NCI-H460 (cell line): ENCODE measurements at regions not wholly inside any gene's neighbourhood (a gene's known extent, or its start where the extent isn't known, plus 50 kb on each side); places are given as distances from the start of the nearest gene placed in this dataset.

Experiments used
- DNase-seq: peaks from one replicate; pipeline ENCODE4 v3.0.0-alpha.2; 2016; ENCODE audit warnings: low read depth; ENCODE audit errors: extremely low read depth

DNA sequence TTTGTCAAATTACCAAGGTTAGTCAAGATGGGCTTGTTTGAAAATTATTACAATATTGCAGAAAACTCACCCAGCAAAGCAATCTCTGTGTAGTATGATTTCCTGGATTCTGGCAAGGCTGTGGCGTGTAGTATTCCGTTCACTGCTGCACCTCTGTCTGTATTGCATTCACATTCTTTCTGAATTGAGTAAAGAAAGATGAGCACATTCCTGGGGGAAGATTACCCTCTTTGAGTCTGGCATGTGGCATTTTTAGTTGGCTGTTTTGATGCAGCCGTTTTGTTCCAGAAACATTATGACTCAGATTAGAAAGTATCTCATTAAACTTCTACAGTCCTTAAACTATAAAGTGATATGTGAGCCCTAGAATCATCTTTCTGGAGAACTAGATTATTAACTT, 197.7 kb downstream of the TENT4A start:
- no peak for DNase-seq

DNA sequence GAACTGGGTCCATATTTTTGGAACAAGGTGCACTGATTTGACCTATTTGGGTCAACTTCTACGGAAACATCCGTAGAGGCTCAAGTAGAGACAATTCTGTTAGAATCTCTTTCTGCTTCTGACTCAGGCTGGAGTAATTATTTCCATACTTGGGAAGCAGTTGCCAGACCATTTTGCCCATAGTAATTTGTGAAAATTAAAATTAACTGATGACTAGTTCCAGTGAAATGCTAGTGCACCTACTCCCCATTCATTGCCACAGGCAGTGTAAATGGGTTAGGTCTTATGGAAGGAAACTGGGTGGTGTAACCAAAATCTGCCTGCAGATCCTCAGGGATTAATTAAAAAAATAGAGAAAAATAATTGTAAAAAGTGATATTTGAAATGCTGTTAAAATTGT, 201.1 kb downstream of the TENT4A start:
- no peak for DNase-seq

DNA sequence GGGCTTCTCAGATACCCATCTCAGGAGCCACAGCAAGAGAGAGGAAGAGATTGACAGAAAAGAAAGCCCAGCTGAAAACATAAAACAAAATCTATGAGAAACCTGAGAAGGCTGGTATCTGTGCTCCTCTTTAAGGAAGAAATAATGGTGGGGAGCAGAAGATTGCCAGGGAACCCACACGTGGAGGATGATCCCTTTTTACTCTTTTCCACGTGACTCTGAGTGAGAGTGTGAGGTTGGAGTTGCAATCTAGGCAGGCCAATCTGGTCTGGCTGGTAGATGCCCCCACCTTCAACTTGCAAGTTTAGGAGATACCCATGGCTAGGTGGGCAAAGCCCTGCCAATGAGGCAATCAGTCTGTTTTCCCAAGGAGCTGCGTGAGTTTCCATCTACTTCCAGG, 202.3 kb downstream of the TENT4A start:
- no peak for DNase-seq

DNA sequence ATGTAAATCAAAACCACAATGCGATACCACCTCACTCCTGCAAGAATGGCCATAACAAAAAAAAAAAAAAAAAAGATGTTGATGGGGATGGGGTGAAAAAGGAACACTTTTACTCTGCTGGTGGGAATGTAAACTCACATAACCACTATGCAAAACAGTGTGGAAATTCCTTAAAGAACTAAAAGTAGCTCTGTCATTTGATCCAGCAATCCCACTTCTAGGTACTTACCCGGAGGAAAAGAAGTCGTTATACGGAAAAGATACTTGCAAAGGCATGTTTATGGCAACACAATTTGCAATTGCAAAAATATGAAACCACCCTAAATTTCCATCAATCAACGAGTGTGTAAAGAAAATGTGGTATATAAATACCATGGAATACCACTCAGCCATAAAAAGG, 205.0 kb downstream of the TENT4A start:
- no peak for DNase-seq

DNA sequence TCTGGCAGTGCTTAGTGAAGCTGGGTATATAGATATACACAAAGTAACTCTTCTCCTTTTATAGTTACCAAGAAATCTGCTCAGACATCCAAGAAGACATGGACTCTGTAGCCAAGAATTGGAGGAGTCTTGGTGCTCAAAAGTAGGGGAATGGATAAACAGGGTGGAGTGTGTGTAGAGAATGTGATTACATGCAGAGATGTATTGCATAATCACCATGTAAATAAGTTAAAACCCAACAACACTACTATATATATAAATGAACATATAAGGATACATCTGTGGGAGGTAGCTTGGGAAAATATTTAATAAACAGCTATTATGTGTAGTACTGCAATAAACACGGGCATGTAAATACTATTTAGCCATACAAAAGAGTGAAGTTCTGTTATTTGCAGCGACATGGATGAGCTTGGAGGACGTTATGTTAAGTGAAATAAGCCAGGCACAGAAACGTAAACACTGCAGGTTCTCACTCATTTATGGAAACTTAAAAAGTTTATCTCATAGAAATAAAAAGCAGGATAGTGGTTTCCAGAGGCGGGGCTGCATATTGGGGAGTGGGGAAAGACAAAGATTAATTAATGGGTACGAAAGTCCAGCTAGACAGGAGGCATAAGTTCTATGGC, 207.5 kb downstream of the TENT4A start:
- DNase-seq: no peak

DNA sequence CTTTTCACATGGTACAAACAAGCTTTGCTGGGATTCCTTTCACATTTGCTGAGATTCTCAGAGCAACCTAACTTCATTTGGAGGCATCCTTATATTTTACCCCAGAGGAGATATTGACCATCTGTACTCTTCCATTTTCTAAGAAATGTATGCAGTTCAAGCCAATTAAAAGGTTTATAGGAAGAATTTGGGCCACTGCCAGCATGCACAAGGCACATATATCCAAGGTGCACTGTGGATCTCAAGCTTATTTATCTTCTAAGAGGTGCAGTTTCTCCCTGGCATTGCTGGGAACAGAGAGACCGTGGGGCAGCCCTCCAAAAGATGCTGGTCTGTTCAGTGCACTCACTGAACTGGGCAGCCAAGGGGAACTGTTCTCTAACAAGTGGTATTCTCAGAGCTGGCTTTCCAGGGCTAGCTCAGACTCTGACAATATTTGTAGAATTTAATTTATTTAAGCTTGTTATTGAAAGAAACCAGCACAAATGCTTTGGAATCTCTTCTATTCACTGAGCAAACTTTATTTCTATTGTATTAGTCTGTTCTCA, 213.3 kb downstream of the TENT4A start:
- DNase-seq: no peak

DNA sequence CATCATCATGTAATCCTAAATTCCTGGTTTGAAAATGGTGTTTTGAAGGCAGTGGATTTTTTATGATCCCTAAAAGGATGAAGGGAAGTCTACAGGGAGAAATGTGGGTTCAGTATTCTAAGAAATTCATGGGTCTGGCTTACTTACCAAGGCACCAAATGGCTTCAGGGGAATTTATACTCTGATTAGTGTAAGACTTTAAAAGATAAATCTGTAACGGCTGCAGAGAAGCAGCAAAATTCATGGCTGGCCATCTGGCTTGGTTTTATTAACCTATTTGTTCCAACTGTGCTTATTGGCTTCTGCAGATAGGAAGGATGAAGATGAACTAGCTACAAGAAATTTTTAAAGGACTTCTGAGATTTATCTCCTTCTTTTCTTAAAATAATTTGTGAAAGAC, 222.8 kb downstream of the TENT4A start:
- DNase-seq: no peak

DNA sequence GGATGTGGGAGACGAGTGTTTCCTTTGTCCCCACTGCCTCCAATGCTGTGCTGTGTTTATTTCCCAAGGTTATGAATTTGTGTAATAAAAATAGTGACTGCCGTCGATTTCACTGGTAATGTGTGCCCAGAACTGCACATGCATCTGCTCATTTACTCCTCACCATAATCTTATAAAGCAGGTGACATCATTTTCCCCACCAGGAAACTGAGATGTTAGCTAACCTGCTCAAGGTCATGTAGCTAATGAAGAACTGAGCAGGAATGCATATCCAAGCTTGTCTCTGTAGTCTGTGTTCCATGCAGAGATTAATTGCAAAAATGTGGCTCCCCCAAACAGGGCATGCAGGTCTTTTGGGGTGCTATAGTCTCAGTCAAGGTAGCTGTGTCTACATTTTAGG, 224.4 kb downstream of the TENT4A start:
- DNase-seq: no peak

DNA sequence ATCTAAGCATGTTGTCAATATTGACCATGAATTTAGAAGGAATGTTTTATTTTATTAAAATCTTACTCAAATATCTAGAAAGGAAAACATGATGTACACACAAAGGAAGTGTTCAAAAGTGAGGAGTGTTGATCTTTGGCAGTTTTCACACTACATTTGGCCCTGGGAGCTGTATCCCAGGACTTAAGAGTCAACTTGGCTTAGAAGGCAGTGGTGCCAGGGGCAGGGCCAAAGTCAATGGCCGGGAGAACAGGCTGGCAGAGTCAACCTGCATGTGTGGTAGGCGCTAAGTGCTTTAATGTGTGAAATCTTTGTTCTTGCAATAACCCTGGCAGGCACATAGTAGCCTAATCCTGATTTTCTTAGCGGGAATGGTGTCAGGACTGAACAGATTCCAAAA, 228.4 kb downstream of the TENT4A start:
- DNase-seq: no peak

DNA sequence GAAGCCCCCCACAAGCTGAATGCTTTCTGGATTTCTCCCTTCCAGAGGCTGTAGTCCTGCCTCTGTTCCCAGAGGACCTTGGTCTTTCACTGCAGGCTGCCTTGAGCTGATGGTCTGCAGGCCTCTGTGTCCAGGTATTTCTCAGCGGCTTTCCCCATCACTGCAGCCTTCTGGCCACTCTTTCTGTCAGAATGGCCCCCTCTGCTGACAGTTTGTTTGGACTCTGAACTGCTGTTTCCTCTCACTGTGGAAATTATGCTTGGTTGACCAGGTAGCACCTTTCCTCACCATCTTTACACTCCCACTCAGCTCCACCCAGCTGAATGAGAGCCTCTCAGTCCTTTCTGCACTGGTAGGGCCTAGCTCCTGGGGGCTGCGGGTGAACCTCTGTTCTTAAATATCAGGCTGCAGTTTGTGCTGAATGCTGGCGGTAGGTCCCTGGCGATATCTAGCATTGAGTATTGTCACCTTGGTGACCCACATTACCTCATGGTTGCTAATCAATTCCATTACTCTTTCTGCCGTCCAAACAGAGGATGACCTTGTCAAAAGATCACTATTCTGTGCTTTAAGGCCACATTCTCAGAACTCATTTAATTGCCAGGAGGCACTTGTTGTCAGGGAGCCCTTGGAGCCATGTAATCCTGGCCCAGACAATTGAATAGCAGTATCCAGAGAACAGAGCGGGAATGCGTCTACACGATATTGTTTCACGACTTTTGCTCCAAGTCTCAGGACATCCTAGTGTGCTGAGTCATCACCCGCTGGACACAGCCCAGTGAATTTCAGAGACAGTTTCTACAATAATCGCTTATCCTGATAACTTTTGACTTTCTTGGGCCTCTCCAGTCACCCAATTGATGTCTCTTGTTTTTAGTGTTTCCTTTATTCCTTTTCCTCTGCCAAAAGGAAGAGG, 230.2 kb downstream of the TENT4A start:
- no peak for DNase-seq

DNA sequence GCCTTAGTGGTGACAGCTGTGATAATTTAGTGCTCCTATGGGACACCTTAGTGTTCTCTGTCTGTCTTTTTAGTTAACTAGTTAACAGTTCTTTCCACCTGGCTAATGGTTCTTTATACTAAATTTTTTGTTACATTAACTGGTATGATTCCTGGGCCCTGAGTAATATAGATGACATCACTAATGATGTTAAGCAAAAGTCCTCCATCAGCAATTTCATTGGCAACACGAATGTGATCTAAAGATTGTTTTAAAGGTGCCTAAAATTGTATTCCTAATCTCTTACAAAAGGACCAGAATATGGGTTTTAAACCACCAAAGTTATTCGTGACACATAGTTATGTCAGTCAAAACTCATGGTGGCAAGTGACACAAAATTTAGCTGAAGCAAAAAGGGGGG, 235.3 kb downstream of the TENT4A start:
- no peak for DNase-seq

DNA sequence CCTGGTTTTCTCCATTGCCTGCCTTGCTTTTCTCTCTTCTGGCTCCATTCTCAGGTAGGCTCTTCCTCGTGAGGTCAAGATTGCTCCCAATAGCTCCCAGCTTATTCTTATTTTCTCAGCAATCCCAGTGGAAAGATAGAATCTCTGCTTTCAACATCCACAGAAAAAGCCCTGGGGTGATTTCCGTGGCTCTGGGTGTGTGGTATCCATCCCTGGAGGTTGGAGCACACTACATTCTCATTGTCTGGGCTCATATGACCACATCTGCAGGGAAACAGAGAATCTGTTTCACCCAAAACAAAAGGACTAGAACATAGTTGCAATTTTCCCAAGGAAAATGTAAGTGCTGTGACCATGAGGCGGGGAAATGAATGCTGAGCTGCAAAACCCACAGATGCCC, 236.0 kb downstream of the TENT4A start:
- DNase-seq: no peak

DNA sequence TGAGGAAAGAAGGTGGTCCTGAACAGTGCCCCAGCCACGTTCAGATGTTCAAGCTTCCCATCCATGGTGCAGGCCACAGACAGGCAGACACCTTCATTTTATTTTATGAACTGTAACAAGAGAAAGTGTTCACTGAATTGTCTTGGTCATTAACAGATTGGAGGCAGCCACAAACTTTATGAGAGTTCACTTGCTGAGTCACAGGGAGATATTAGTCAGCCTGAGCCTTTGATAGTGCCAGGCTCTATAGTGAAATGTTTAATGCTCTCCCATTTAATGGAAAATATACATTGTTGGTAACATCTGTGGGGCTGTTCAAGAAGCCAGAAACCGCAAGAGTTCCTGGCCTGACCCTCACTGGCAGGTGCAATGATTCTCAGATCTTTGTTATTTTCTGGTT, 237.0 kb downstream of the TENT4A start:
- DNase-seq: no peak

DNA sequence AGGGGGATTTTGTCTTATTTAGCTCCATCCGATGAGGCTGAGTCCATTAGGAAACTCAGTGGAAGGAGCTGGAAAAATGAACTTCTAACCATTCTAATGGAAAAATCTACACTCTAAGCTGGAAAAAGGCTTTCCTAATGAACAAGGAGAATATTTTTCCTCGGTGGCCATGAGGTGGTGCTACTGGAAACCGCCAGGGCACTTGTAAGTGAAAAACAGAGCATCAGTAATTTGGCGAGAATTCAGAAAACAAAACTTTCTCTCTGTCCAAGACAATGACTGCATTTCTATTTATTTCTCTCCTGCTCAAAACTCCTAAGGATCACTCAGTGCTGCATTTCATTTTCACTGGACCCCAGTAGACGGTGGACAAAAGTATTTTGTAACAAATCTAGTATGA, 237.6 kb downstream of the TENT4A start:
- DNase-seq: no peak

DNA sequence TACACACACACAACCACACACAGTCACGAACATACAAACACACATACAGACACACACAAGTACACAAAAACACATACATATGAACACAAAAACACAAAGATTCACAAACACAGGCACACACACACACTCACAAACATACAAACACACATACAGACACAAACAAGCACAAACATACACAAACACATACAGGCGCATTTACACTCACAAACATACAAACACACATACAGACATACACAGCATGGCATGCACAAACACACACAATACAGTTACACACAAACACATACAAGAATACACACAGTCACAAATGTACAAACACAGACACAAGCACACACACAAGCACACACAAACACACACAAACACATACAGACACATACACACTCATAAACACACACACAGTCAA, 247.9 kb downstream of the TENT4A start:
- no peak for DNase-seq

DNA sequence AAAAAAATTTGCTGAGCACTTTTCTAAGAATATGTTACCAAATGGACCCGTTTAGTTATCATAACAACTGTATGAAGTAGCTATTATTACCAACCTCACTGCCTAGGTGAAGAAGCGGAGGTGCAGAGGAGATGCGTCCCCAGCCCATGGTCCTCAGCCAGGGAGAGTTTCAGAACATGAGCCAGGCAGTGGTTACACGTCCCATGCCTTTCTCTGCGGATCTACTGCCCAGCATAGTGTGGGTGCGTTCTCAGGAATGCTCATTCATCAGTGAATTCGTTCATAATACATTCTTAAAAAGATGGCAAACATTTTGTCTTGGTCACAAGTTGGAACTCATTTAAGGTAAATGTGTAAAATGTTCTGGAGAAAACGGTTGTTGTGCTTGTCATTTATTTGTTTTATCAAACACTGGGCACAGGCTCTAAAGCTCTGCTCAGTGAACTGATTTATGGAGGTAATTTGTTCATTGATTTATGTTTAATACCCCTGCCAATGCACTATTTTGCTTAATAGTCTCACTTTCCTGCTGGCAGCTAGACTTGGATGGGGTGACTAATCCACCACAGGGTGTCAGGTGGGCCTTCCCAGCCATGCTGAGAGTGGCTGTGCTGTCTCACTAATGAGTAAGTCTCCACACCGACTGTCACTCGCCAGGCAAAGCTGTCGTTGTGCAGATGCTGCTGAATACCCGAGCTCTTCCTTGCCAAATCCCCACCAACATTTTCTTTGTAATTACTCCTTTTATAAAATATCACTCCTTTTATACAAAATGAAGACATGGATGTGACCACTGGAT, 248.8 kb downstream of the TENT4A start:
- no peak for DNase-seq

DNA sequence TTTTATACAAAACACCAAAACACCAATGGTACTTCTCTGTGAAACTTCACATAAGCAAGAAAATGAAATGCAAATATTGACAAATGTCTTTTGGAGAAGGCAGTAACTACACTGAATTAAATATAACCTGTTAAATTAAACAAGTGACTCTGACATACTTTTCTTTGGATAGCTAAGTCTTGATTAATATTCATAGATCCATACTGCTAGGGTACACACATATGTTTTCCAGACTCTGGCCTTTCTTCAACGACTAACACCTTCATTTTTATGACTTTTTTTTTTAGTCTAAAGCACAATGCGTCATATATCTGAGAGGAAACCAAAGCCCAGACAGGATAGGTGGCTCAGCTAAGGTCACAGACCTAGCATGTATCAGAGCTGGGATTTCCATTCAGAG, 263.7 kb downstream of the TENT4A start:
- DNase-seq: no peak

DNA sequence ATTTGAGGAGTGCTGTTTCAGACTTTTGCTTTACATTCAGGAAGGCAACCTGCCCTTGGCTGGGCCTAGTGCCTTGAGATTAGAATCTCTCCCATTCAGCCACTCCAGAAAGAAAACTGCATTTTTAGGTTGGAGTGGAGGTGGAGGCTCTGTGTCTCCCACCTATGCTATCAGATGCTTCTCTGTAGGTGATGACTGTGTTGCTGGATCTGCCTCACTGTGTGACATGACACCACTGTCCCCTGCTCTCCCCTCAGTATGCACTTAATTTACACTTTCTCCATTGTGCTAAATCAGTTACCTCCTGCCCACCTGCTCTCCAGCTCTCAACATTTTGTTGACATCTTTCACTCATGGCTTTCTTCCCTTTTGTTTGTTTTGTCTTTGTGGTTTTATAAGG, 265.8 kb downstream of the TENT4A start:
- no peak for DNase-seq

DNA sequence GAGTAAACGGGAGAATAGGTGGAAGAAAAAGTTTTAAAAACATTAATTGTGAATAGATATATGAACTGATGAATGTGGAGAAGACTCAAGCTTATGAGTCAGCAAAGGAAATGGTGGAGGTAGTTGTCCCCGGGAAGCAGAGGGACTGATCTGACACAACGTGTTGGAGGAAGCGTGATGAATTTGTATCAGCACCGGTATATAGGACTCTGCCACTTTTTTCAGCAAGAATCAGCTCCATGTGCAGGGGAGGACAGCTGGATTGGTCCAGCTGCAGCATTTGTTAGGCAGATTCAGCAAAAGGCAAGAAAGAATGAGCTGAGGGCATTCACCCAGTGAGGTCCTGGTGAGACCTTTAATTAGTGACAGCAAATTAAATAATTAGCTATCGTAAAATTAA, 276.0 kb downstream of the TENT4A start:
- no peak for DNase-seq

DNA sequence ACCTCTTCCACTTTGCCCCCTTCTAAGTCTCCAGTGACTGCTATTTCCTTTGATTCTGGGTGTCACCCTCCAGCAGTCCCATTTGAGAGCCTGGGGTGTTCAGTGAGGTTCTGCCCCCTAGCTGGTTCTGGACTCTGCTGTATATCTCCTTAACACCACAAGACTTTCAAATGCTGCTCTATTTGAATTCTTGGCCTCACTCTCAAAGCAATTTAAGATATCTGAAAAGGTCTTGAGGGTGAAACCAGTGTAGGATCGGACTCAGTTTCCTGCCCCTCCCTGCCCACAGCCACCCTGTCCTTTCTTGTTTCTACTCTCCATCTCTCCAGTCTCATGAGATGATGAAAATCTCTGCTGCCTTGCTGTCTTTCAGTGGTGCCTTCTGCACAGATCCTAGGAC, 280.9 kb downstream of the TENT4A start:
- no peak for DNase-seq

DNA sequence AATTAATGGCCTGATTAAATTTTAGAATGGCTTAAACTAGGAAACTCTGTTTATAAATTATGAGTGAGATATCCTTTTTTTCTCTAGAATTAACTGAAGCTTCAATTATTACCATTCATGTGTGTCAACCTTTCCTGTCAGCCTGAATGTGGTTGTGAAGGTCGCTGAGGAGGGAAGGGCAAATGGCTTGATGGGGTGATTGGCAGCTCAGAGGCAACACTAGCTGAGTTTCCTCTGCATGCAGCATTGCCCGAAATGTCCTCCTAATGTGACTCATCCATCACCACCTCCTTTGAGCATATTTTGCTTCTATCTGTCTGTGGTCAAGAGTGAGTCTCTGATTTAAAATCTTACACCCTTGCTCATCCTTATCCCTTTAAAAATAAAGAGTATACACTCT, 281.9 kb downstream of the TENT4A start:
- no peak for DNase-seq
